SK-N-SH (cell line): ENCODE measurements at regions not wholly inside any gene's neighbourhood (a gene's known extent, or its start where the extent isn't known, plus 50 kb on each side); places are given as distances from the start of the nearest gene placed in this dataset.

Experiments
- FOXM1 ChIP-seq: IDR thresholded peaks from 2 replicates; pipeline ENCODE4 v1.4.0; 2012; ENCODE audit warnings: low read depth, mild to moderate bottlenecking
- TF ChIP-seq, protein P1 (sequence below): fragments of 200-600 bp; sonication (generic); IDR thresholded peaks from 2 replicates; pipeline ENCODE4 v1.6.1; 2017; ENCODE audit warnings: antibody characterized with exemption, mild to moderate bottlenecking, moderate library complexity

GRCh38 chr15:62476163-62476562 is 311.1 kb upstream of the C2CD4B start:
- no peak for TF ChIP-seq FOXM1
- TF ChIP-seq, protein P1, sequence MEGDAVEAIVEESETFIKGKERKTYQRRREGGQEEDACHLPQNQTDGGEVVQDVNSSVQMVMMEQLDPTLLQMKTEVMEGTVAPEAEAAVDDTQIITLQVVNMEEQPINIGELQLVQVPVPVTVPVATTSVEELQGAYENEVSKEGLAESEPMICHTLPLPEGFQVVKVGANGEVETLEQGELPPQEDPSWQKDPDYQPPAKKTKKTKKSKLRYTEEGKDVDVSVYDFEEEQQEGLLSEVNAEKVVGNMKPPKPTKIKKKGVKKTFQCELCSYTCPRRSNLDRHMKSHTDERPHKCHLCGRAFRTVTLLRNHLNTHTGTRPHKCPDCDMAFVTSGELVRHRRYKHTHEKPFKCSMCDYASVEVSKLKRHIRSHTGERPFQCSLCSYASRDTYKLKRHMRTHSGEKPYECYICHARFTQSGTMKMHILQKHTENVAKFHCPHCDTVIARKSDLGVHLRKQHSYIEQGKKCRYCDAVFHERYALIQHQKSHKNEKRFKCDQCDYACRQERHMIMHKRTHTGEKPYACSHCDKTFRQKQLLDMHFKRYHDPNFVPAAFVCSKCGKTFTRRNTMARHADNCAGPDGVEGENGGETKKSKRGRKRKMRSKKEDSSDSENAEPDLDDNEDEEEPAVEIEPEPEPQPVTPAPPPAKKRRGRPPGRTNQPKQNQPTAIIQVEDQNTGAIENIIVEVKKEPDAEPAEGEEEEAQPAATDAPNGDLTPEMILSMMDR, result no peak
